Dendritic cell treated with granulocyte-macrophage colony-stimulating factor and Interleukin-4, amounts not matched to agents 40 ng/mL and 50 ng/mL, for 4 days (primary cell): ENCODE measurements at regions not wholly inside any gene's neighbourhood (a gene's known extent, or its start where the extent isn't known, plus 50 kb on each side); places are given as distances from the start of the nearest gene placed in this dataset.
"Not testable (repeated sequence)": the region's sequence is repeated elsewhere in the genome, so short reads cannot be mapped to it uniquely, and the experiment has no call there.

ENCODE experiments used
- H3K27ac Mint-ChIP-seq: one replicate; pipeline ENCODE4 v1.8.0; 2022; ENCODE audit warnings: mild to moderate bottlenecking, mixed read lengths
- H3K27me3 Mint-ChIP-seq: one replicate; pipeline ENCODE4 v1.8.0; 2022; ENCODE audit warnings: mild to moderate bottlenecking, mixed read lengths
- H3K36me3 Mint-ChIP-seq: one replicate; pipeline ENCODE4 v1.8.0; 2022; ENCODE audit warnings: low read depth, mixed read lengths
- H3K4me1 Mint-ChIP-seq: one replicate; pipeline ENCODE4 v1.8.0; 2022; ENCODE audit warnings: low read depth, mixed read lengths
- H3K4me3 Mint-ChIP-seq: one replicate; pipeline ENCODE4 v1.8.0; 2022; ENCODE audit warnings: mild to moderate bottlenecking, moderate library complexity, mixed read lengths
- H3K9me3 Mint-ChIP-seq: one replicate; pipeline ENCODE4 v1.8.0; 2022; ENCODE audit warnings: mixed read lengths
- intact Hi-C: fragments of 100-400 bp; cut with micrococcal nuclease; formaldehyde crosslinking; loops from one replicate; pipeline ENCODE4 v1.15.0; 2022

DNA sequence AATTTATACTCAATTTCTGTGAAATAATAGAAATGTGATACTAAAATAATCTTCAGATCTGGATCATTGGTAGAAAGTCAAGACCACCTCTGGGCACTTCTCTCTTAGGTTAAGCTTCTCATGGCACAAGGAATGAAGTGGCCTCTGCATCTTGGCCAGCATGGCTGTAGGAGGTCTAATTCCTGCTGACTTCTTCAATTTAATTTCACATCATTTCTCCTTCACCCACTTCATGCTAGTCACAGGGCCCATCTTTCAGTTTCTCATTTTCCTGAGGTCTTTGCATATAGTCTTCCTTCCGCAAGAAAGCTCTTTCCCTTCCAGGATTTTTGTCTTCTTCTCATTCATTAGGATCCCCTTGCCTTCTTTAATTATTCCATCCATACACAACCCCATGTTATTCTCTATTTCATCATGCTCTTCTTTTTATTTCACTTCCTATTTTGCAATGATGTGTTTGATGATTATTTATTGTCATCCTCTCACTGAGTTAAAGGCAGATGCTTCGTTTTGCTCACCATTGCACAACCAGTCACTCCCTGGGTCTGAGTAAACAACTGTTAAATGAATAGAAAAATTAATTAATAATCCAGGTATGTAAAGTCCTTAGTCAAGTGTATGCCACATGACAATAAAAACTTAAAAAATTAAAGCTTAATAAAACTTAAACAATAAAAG lies 397.4 kb downstream of the SPRY2 start:
- Mint-ChIP-seq H3K4me3 (no peak overlapping the region), H3K36me3 (no peaks in the 10 kb centered on the region), H3K27me3 (no peaks in the 10 kb centered on the region), H3K9me3 (no peaks in the 10 kb centered on the region), H3K4me1 (peaks cover 7% of the 10 kb centered on the region), H3K27ac (no peak overlapping the region)
- intact Hi-C loops: no loop called here

DNA sequence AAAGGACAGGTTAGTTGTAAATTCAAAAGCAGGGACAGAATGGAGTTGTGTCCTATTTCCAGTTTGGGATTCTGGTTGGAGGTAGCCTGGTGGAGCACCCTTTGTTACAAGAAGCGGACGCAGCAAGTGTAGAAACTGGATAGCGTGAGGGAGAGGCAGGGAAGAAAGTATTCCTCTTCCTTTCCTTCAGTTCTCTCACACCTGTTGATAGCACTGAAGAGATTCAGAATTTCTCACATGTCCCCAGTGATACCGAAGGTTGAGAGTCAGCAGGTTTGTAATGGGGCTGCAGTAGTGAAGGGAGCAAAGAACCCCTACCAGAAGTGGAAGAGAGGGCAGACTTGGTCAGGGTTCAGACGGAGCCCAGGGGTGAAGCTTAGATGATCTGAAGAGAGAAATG lies 399.2 kb downstream of the SPRY2 start:
- H3K4me3 Mint-ChIP-seq: no peak overlapping the region
- H3K27me3 Mint-ChIP-seq: no peaks in the 10 kb centered on the region
- peaks cover 7% of the 10 kb centered on the region for H3K4me1 Mint-ChIP-seq
- H3K9me3 Mint-ChIP-seq: no peaks in the 10 kb centered on the region
- intact Hi-C loops: no loop called here
- H3K36me3 Mint-ChIP-seq: no peaks in the 10 kb centered on the region
- H3K27ac Mint-ChIP-seq: no peak overlapping the region

DNA sequence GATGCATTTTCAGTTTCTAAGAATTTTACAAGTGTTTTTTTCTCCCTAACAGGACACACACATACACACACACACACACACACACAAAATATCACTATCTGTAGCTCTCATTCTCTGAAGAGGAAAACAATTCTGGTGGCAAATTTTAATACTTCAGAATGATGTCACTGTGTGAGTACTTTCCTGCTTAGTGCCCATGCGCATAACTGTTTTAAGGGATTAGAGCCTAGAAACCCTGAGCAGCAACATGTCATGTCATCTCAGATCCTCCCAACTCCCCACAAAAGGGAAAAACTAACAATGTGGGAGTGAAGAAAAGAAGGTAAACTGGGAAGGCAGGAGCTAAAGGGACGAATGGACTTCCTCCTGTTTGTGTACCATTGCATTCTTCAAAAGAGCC lies 401.2 kb downstream of the SPRY2 start:
- Mint-ChIP-seq H3K9me3 (no peaks in the 10 kb centered on the region), H3K27me3 (no peaks in the 10 kb centered on the region), H3K27ac (no peak overlapping the region), H3K4me3 (no peak overlapping the region), H3K4me1 (peaks cover 7% of the 10 kb centered on the region), H3K36me3 (no peaks in the 10 kb centered on the region)
- intact Hi-C loops: no loop called here

DNA sequence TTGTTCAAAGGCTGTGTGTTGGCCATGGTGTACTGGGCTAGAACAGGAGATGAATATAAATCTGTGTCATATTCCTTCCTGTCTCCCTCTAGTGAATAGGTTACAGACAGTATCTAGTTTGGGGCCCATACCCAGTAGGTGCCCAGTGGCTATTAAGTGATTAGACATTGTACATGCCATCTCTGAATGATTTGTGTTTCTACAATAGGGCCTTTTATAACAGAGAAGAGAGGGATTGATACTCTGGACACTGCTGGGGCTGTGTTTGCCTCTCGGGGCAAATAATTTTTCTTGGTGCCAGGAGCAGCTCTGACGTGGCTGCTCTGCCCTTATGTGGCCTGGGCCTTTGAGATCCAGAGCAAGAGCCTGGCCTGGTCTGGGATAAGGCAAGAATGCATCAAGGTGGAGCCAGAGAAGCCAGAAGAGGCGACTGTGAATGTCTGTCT lies 403.1 kb downstream of the SPRY2 start:
- H3K36me3 Mint-ChIP-seq: no peaks in the 10 kb centered on the region
- H3K27ac Mint-ChIP-seq: no peak overlapping the region
- intact Hi-C loops: no loop called here
- H3K9me3 Mint-ChIP-seq: no peaks in the 10 kb centered on the region
- no peaks in the 10 kb centered on the region for H3K4me1 Mint-ChIP-seq
- no peak overlapping the region for H3K4me3 Mint-ChIP-seq
- H3K27me3 Mint-ChIP-seq: no peaks in the 10 kb centered on the region

DNA sequence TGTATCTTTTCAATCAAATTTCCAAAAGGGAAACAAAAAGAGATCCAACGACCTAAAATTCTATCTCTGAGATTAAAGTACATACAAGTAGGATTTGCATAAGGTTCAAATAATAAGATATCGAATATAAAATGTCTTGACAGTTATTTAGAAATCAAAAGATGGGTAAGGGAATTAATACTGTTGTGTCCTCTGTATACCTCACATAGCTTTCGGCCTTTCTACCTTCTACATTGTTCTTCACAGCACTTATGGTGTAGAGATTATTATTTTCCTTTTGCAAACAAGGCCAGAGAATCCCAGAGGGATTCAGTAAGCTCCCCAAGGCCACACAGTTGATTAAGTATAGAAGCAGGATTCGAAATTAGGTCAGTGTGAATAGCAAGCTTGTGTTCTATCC lies 403.6 kb downstream of the SPRY2 start:
- H3K27ac Mint-ChIP-seq: no peak overlapping the region
- no peaks in the 10 kb centered on the region for H3K36me3 Mint-ChIP-seq
- no peaks in the 10 kb centered on the region for H3K9me3 Mint-ChIP-seq
- no peaks in the 10 kb centered on the region for H3K27me3 Mint-ChIP-seq
- H3K4me1 Mint-ChIP-seq: no peaks in the 10 kb centered on the region
- H3K4me3 Mint-ChIP-seq: no peak overlapping the region
- intact Hi-C loops: no loop called here

DNA sequence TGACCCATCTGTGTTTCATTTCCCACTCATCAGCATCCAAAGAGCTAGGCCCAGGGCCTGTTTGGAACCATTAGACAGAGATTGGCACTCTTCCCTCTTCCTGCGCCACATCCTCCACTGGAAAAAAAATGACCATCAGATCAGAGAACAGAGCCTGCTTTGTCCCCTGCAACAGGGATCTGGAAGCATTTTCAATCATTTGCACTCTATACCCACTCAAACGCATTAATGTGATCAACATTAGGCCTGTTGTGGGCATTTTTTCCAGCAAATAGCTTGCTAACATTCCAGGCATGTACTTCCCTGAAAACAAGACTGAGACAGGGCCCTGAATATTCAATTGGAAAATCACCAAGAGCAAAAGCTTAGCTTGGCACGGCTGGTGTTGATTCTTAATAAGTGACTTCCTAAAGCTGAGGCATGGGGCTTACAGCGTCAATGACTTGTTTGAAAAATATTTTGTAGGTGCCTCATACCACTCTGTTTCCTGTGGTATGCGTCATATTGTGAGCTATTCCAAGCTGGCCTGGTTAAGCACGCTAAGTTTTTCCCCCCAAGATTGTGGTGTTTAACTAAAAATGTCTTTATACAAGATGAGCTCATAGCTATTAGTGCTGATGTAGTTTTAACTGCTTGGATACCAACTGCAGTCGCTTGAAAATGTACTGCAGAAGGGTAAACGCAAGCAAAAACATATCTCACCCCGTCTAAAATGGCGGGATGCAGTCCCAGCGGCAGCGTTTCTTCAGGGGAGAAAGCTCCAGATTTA lies 404.4 kb downstream of the SPRY2 start:
- Mint-ChIP-seq H3K27me3 (no peaks in the 10 kb centered on the region), H3K9me3 (no peaks in the 10 kb centered on the region)
- intact Hi-C loops: no loop called here

DNA sequence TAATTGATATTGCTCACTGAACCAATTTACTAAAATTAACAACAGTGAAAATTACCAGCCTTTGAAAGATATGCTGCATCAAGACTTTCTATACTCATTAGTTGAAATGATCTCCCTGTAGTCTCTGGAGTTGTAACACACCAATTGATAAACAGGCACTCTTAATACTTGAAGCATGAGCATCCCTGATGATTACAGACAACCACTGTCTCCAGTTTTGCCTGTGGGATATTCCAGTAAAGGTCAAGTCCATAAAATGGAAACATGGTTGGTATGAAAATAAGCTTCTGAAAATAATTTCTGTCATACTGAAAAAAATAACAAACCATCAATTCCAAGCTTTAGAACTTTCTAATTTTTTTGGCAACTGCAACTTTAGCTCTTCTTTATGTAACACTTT lies 405.8 kb downstream of the SPRY2 start:
- intact Hi-C loops: no loop called here
- Mint-ChIP-seq H3K9me3 (peaks cover 8% of the 10 kb centered on the region), H3K27ac (no peak overlapping the region), H3K36me3 (no peaks in the 10 kb centered on the region), H3K4me1 (no peaks in the 10 kb centered on the region), H3K4me3 (no peak overlapping the region), H3K27me3 (no peaks in the 10 kb centered on the region)

More for the DNA sequence above, 404.4 kb downstream of the SPRY2 start:
- Mint-ChIP-seq H3K4me3 (no peak overlapping the region), H3K36me3 (no peaks in the 10 kb centered on the region), H3K4me1 (no peaks in the 10 kb centered on the region), H3K27ac (no peak overlapping the region)

DNA sequence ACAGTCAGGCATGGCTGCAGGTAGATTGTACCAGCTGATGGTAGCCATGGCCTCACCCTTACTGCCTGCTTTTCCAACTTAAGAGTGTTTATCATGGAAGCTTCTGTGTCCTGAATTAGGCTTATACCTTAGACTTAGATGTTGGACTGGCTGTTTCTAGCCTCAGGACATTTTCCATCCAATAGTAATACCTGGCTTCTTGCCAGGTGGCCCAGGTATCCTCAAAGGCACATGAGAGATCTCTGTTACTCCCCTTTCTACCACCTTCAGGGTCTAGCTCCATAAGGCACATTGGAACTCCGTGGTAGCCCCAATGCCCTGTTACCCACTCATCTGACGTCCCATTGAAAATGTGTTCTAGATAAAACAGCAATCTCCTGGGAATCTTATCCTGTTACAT lies 407.5 kb downstream of the SPRY2 start:
- Mint-ChIP-seq H3K27ac (no peak overlapping the region), H3K4me1 (no peaks in the 10 kb centered on the region), H3K4me3 (no peak overlapping the region), H3K36me3 (no peaks in the 10 kb centered on the region), H3K9me3 (peaks cover 10% of the 10 kb centered on the region), H3K27me3 (no peaks in the 10 kb centered on the region)
- intact Hi-C loops: no loop called here

DNA sequence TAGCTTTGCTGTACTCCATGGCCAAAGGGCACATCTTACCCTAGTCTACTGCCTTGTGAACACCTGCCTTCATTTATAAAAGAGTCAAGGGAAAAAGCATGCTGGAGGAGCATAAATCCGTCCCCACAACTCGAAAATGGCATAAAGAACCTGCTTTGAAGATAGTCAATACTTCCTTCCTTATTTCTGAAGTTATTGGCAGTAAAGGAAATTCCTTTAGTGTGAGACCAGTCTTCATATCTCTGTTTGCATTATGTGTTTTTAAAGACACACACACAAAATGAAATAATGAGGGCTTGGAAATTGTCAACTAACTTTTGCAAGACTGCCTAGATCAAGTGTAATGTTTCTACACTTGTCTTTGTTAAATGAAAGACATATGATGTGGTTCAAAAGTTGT lies 408.4 kb downstream of the SPRY2 start:
- intact Hi-C loops: no loop called here

DNA sequence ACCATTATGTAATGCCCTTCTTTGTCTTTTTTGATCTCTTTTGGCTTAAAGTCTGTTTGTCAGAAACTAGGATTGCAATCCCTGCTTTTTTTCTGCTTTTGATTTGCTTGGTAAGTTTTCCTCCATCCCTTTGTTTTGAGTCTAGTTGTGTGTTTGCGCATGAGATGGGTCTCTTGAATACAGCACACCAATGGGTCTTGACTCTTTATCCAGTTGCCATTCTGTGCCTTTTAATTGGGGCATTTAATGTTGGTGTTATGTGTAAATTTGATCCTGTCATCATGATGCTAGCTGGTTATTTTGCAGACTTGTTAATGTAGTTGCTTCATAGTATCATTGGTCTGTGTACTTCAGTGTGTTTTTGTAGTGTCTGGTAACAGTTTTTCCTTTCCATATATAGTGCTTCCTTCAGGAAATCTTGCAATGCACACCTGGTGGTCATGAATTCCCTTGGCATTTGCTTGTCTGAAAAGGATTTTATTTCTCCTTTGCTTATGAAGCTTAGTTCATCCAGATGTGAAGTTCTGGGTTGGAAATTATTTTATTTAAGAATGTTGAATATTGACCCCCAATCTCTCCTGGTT lies 416.9 kb downstream of the SPRY2 start:
- H3K4me3 Mint-ChIP-seq, H3K27ac Mint-ChIP-seq, H3K27me3 Mint-ChIP-seq, H3K36me3 Mint-ChIP-seq, intact Hi-C loops, H3K4me1 Mint-ChIP-seq: not testable (repeated sequence)
- H3K9me3 Mint-ChIP-seq: peaks cover 23% of the 10 kb centered on the region

More for the DNA sequence above, 408.4 kb downstream of the SPRY2 start:
- Mint-ChIP-seq H3K4me3 (no peak overlapping the region), H3K27ac (no peak overlapping the region), H3K36me3 (no peaks in the 10 kb centered on the region), H3K27me3 (no peaks in the 10 kb centered on the region), H3K9me3 (peaks cover 10% of the 10 kb centered on the region), H3K4me1 (no peaks in the 10 kb centered on the region)

DNA sequence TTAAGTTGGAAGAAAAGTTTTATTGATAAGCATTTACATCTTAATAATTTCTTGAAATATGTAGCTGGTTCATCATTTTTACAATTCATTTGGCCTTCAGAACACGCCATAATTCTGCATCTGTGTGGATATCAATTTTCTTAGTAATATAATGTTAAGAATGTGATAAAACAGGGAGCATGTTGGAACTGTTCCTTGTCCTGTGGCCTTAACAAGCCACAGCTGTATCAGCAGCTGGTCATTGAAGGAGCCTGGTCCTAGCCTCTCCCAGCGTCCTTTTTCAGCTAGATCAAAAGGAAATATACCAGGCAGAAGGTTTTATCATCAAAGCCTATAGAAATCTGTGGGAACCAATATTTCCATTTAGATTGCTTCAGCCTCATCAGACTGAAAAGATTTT lies 421.8 kb downstream of the SPRY2 start:
- Mint-ChIP-seq H3K4me1 (peaks cover 8% of the 10 kb centered on the region), H3K36me3 (no peaks in the 10 kb centered on the region), H3K27me3 (no peaks in the 10 kb centered on the region), H3K27ac (no peak overlapping the region), H3K4me3 (no peak overlapping the region), H3K9me3 (peaks cover 9% of the 10 kb centered on the region)
- intact Hi-C loops: no loop called here

DNA sequence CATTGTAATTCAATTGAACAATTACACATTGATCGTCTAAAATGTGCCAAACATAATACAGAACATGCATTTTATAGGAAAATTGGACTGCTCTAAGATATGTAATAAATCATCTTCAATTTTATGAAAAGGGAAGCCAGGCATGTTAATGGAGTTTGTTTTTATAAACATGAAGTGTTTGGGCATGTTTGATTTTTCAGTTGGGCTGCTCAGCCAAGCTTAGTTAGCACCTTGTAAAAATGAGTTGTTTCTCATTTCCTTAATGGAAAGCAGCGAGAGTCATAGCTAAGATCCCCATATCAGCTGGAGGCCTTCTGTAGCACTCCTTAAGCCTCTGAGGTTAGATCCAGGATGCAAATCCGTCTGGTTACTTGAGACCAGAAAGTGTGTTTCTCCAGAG lies 422.3 kb downstream of the SPRY2 start:
- Mint-ChIP-seq H3K4me3 (no peak overlapping the region), H3K4me1 (peaks cover 11% of the 10 kb centered on the region), H3K27me3 (no peaks in the 10 kb centered on the region), H3K27ac (no peak overlapping the region), H3K9me3 (peaks cover 4% of the 10 kb centered on the region), H3K36me3 (no peaks in the 10 kb centered on the region)
- intact Hi-C loops: no loop called here

DNA sequence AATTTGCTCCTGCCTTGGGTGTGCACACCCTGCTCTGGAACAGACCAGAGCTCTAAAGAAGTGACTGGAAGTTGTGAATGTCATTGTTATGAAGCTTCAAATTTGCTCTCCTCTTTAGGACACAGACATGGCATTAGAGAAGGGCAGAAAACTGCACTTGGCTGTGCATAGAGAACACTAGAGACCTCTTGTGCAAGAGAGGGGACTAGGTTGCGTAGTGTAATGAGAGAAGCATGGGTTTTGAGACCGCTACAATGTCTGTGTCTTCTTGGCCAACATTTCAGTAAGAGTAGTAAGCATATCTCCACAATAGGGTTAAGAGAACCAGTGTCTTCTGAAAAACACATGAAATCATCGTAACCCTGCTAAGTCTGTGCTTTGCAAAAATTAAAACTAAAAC lies 423.3 kb downstream of the SPRY2 start:
- intact Hi-C loops: no loop called here
- no peaks in the 10 kb centered on the region for H3K36me3 Mint-ChIP-seq
- no peaks in the 10 kb centered on the region for H3K27me3 Mint-ChIP-seq
- peaks cover 11% of the 10 kb centered on the region for H3K4me1 Mint-ChIP-seq
- H3K9me3 Mint-ChIP-seq: no peaks in the 10 kb centered on the region
- H3K27ac Mint-ChIP-seq: no peak overlapping the region
- no peak overlapping the region for H3K4me3 Mint-ChIP-seq

DNA sequence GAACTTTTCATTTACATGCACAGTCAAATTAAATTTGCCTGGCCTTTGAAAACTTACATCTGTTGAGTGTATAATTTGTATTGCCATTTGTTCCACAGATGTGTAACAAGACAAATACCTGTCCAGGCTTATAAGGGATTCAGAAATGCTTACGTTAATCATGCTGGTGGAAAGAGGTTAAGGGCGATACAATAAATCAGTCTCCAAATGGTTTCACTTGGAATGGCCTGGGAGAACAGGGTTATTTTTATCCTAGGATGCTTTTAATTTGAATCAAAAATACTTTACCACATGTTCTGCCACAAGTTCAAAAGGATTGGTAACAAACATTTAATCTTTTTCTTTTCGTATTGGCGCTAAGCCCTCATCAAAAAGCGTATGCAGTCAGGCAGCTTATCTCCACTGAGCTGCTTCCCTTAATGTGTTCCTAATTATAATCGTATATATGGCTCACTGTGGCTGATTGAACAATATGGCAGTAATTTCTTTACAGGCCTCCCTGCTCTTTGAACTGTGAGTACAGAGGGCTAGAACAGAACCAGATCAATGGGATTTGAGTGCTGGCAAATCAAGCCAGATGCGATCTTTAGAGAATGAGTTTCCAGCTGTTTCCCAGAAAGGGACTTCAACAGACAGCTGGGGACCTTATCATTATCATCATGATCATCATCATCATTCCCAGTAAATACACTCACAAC lies 425.7 kb downstream of the SPRY2 start:
- Mint-ChIP-seq H3K36me3 (no peaks in the 10 kb centered on the region), H3K4me1 (peaks cover 11% of the 10 kb centered on the region), H3K4me3 (no peak overlapping the region)

More for the DNA sequence above, 425.7 kb downstream of the SPRY2 start:
- Mint-ChIP-seq H3K9me3 (no peaks in the 10 kb centered on the region), H3K27me3 (no peaks in the 10 kb centered on the region), H3K27ac (no peak overlapping the region)
- intact Hi-C loops: no loop called here
